GM21515 (cell line): ENCODE measurements at regions not wholly inside any gene's neighbourhood (a gene's known extent, or its start where the extent isn't known, plus 50 kb on each side); places are given as distances from the start of the nearest gene placed in this dataset.

Experiments
- ATAC-seq: cut with Tn5 transposase; IDR thresholded peaks from one replicate; pipeline ENCODE4 v1.9.1; 2021; ENCODE audit not compliant: unreplicated experiment

- no peak for ATAC-seq
Measured at GRCh38 chr12:74418573-74418972, 119.1 kb upstream of the ATXN7L3B start.

- ATAC-seq: no peak
Measured at GRCh38 chr12:74424778-74425177, 112.9 kb upstream of the ATXN7L3B start.

GRCh38 chr12:74426091-74426490 lies 111.5 kb upstream of the ATXN7L3B start:
- ATAC-seq: no peak

- ATAC-seq: no peak
Measured at GRCh38 chr12:74429535-74429934, 108.1 kb upstream of the ATXN7L3B start.

GRCh38 chr12:74431801-74432200 lies 105.8 kb upstream of the ATXN7L3B start:
- ATAC-seq: no peak

- ATAC-seq: no peak
Measured at GRCh38 chr12:74440469-74440868, 97.2 kb upstream of the ATXN7L3B start.

GRCh38 chr12:74441872-74442271 lies 95.8 kb upstream of the ATXN7L3B start:
- ATAC-seq: no peak

- no peak for ATAC-seq
Measured at GRCh38 chr12:74446466-74446865, 91.2 kb upstream of the ATXN7L3B start.

- no peak for ATAC-seq
Measured at GRCh38 chr12:74449872-74450271, 87.8 kb upstream of the ATXN7L3B start.

GRCh38 chr12:74454109-74454508 lies 83.5 kb upstream of the ATXN7L3B start:
- no peak for ATAC-seq

GRCh38 chr12:74455429-74455828 lies 82.2 kb upstream of the ATXN7L3B start:
- no peak for ATAC-seq

GRCh38 chr12:74456431-74456830 lies 81.2 kb upstream of the ATXN7L3B start:
- ATAC-seq: no peak

- no peak for ATAC-seq
Measured at GRCh38 chr12:74468401-74468800, 69.2 kb upstream of the ATXN7L3B start.

- ATAC-seq: no peak
Measured at GRCh38 chr12:74476234-74476633, 61.4 kb upstream of the ATXN7L3B start.

GRCh38 chr12:74481078-74481477 lies 56.6 kb upstream of the ATXN7L3B start:
- no peak for ATAC-seq

- no peak for ATAC-seq
Measured at GRCh38 chr12:74482115-74482514, 55.5 kb upstream of the ATXN7L3B start.

- ATAC-seq: no peak
Measured at GRCh38 chr12:74483057-74483456, 54.6 kb upstream of the ATXN7L3B start.
